NCI-H446 (cell line): ENCODE measurements at regions not wholly inside any gene's neighbourhood (a gene's known extent, or its start where the extent isn't known, plus 50 kb on each side); places are given as distances from the start of the nearest gene placed in this dataset.
"Not testable (repeated sequence)": the region's sequence is repeated elsewhere in the genome, so short reads cannot be mapped to it uniquely, and the experiment has no call there.

ENCODE experiments used
- DNase-seq, 2 experiments: peaks; one replicate each; lab custom pipeline; 2025; lab: John Stamatoyannopoulos, UW

DNA sequence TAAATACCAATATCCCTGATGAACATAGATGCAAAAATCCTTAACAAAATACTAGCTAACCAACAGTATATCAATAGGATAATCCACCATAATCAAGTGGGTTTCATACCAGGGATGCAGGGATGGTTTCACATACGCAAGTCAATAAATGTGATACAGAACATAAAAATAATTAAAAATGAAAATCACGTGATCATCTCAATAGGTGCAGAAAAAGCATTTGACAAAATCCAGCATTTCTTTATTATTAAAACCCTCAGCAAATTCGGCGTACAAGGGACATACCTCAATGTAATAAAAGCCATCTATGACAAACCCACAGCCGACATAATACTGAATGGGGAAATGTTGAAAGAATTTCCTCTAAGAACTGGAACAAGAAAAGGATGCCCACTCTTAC, 793.5 kb downstream of the NR4A2 start:
- DNase-seq: not testable (repeated sequence)

DNA sequence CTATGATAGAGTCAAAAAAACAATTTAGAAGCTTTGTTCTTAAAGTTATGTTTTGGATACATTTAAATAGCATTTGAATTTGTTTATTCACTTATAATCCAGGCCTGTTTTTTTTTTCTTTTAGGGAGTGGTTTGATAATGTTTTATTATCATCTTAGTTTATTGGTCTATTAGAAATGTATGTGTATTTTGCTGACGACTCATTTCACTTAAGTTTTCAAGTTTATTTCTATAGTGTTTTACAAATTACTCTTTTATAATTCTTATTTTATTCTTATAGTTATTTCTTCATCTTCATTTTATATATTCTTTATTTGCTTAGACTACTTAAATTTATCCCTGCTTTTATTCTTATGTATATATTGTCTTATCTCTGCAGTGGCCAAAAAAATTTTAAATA, 804.5 kb downstream of the NR4A2 start:
- no peak for DNase-seq

DNA sequence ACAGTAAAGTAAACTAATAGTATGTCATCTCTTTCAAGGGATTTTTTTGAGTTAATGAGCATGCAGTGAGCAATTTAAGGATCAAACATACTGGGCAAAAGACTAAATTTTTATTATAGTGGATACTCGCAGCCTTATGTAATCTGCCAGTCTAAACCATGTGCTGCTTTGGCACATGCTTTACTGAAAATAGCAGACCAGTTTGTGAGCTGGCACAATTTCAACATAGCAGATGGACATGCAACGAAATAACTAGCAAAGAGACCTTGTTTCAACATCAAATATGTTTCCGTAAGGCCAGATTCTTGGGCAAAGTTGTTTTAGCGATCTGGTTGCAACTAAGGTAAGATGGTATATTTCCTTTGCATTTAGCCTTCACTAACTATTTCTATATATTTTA, 807.3 kb downstream of the NR4A2 start:
- DNase-seq: peak; percentile 83 to 96

DNA sequence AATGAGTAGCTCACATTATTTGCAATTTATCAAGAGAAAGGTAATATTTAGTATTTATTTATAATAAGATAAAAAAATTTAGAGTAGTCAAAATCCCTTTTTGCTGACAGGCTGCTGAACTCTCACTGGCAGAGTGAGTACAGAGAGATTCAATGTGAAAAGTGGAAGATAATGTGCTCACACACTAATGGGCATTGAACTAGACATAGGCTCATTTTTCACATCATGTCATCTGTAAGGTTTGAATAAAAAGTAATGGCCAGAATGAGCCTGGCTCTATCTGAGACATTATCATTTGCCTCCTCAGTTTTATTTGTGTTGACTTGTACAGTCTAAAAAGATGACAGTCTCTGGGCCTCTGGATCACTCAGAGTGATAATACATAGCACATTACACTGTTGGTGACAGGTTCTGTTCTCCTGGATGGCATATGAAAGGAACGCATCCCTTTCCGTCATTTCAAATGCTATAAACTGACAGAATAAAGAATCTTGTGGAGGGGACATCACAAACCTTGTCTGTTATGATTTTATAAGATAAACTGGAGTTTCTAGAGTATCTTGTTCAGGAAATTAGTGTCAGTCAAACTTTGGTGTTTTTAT, 812.9 kb downstream of the NR4A2 start:
- DNase-seq: peak in 1 of 2 experiments; percentile 3

DNA sequence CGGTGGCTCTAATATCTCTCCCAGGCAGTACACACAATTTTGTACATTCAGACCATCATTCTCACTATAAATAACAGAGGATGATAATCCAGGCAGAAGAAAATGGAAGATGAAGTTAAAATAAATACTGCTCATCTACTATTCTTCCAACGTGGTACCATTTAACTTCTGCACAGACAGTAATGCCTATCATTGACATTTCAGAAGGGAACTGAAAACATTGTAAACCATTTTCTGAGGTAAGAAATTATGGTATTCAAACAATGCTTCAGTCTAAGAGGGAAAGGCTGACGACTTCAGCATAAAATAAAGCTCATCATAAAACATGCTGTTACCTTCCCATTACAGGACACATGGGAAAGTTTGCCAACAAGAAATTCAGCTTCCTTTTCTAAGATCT, 814.4 kb downstream of the NR4A2 start:
- no peak for DNase-seq

- DNase-seq: no peak
Measured at GRCh38 chr2:155517362-155517761, 815.2 kb downstream of the NR4A2 start.

- DNase-seq: no peak
Measured at GRCh38 chr2:155513248-155513647, 814.8 kb downstream of the KCNJ3 start.

- DNase-seq: no peak
Measured at GRCh38 chr2:155502766-155503165, 804.3 kb downstream of the KCNJ3 start.

DNA sequence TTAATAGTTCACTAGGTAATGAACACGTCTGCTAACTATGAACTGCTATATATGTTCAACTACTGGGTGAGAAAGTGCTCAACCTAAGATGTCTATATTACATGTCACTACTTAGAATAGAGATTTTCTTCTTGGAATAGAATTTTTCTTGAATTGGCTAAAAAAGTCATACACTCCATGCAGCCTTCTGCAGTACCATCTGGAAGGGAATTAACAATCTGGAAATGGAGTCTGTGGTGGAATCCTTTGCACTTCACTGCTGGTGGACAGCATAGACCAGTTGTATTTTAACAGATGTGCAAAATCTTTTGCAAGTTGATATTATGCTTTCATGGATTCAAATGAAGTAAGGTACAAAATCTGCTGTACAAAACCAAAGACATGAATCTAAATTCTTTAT, 799.6 kb downstream of the KCNJ3 start:
- peak in 1 of 2 experiments; percentile 8 for DNase-seq

DNA sequence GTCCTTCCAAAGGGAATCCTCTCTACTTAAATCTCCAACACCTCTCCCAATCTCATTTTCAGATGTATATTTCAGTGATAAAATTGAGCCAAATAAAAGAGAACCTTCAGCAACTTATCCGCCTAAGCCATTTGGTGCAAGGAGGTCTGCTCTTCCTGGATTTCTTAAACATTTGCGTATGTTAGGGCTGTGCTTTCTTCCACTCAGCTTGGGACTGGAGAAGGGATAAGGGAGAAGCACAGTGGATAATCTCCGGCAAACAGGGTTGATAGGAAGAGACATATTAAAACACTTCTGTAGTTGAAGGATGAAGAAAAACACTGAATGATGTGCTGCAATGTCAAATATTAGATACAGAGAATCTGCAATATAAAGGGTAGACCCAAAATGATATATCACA, 796.2 kb downstream of the KCNJ3 start:
- DNase-seq: no peak

GRCh38 chr2:155485141-155485842, 786.8 kb downstream of the KCNJ3 start:
- DNase-seq: peak in 1 of 2 experiments; percentile 37

GRCh38 chr2:155481141-155481540, 782.6 kb downstream of the KCNJ3 start:
- no peak for DNase-seq

DNA sequence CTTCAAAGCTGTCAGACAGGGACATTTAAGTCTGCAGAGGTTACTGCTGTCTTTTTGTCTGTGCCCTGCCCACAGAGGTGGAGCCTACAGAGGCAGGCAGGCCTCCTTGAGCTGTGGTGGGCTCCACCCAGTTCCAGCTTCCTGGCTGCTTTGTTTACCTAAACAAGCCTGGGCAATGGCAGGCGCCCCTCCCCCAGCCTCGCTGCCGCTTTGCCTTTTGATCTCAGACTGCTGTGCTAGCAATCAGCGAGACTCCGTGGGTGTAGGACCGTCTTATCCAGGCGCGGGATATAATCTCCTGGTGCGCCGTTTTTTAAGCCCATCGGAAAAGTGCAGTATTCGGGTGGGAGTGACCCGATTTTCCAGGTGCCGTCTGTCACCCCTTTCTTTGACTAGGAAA, 773.5 kb downstream of the KCNJ3 start:
- not testable (repeated sequence) for DNase-seq

DNA sequence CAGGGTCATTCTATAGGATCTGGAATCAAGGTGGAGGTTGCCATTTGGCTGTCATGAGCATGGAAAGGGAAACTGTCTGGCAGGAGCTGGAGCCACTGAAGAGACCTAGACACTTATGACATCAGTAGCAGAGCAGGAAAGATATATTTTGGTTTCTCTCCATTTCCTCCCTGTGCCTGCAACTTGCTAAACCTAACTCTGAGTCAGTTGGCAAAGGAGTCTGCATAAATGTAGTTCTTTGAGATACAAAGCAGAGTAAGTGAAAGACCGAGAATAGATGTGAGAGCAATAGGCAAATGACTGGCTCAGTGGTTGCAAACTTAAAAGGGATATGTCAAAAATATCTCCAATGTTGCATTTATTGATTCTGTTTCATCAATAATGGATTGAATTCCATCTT, 757.7 kb downstream of the KCNJ3 start:
- DNase-seq: no peak

DNA sequence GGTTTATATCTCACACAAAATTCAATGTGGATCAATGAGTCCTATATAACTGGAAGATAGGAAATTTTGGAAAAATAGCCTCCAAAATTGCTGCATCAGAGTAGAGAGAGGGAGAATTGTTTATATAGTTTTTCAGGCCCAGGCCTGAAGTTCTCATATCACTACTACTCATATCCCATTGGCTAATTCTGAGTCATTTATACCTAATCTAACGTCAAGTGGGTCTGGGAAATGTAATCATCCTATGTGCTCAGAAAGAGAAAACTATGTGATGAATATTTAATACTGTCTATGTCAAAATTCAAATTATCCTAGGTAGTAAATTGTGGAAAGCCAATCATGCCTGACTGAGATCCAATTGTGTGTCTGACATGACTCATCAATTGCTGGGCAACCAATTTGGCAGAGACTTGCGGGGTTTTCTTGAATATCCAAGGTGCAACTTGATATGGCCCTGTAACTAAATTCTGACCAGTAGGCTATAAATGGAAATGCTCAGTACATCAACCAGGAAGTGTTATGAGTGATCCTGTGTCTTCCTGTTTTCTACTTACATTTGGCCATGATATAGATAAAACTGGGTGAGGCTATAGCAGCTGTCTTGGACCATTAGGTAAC, 744.4 kb downstream of the KCNJ3 start:
- DNase-seq: peak; percentile 15 to 73

DNA sequence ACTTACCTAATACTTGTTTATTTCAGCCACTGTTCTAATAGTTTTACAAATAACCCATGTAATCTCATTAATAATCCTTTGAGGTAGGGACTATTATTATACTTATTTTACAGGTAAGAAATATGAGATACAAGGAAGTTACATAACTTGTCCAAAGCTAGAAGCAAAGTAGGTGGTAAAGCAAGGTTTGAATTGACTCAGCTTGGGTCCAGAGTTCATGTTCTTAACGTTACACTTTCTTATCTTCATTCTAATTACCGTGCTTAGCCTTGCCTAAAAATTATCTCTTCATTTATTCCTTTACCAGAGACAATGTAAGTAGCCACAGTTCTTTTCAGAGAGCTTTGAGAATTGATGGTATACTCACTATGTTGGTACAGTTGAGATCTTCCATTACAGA, 743.6 kb downstream of the KCNJ3 start:
- DNase-seq: no peak

- DNase-seq: no peak
Measured at GRCh38 chr2:155431004-155431507, 732.6 kb downstream of the KCNJ3 start.

DNA sequence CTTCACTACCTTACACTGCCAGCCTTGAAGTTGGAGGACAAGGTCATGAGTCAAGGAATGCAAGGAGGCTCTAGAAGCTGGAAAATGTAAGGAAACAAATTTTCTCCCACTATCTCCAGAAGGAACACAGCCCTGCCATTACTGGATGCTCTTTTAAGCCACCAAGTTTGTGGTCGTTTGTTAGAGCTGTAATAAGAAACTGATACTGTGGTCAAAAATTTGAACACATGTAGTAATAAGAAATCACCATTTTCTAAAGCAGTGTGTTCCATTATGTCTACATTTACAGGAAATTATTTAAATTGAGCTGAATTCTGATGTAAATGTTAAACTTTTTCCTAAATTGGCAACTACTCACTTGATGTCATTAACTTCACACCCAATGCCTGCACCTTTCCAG, 729.0 kb downstream of the KCNJ3 start:
- DNase-seq: no peak

DNA sequence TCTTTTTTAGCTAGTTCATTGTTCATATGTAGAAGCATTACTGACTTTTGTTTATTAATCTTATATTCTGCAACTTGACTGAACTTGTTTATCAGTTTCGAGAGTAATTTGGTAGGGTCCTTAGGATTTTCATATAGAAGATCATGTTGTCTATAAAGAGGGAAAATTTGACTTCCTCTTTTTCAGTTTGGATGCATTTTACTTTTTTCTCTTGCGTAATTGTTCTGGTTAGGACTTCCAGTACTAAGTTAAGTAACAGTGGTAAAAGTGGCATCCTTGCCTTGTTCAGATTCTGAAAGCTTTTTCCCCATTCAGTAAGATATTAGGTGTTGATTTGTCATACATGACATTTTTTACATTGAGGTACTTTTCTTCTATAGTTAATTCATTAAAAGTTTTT, 726.0 kb downstream of the KCNJ3 start:
- no peak for DNase-seq

DNA sequence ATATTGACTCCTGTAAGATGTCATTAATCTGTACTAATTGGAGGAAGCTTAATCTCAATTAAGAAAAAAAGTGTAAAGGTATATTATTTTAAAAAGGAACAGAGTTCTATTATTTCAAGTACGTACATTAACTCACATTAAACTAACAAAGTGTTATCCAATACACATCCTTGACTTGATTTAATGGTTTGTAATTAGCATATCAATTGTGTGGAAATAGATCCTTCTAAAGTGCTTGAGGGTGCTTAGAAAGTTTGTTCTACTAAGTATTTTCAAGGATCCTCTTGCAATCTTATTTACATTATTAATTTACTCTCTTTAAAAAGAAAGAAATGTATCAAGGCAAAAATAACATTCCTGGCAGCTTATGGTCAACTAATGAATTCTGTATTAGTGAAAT, 720.3 kb downstream of the KCNJ3 start:
- DNase-seq: no peak

GRCh38 chr2:155412598-155412997, 714.1 kb downstream of the KCNJ3 start:
- DNase-seq: no peak

GRCh38 chr2:155404433-155405002, 706.0 kb downstream of the KCNJ3 start:
- DNase-seq: no peak

GRCh38 chr2:155393406-155393805, 694.9 kb downstream of the KCNJ3 start:
- DNase-seq: peak in 1 of 2 experiments; percentile 32
